ENCODE measurements at regions not wholly inside any gene's neighbourhood (a gene's known extent, or its start where the extent isn't known, plus 50 kb on each side); places are given as distances from the start of the nearest gene placed in this dataset.

DNA sequence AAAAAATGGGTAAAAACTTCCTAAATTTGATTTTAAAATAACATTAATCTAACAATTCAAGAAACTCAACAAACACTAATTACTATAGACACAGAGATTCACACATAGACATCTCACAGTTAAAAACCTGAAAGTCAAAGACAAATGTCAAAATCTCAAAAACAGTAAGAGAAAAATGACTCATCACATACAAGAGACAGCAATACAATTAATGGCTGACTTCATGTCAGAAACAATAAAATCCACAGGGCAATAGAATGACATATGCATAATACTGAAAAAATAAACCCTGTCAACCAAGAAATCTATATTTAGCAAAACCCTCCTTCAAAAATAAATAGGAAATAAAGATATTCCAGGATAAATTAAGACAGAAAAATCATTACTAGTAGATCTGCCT, 200.4 kb downstream of the CEMIP2 start:
- Mint-ChIP-seq H3K36me3 (ENCODE audit: low read depth) (no peaks in the 10 kb centered on the region), H3K4me3 (no peak overlapping the region), H3K9me3 (peaks cover 3% of the 10 kb centered on the region), H3K27me3 (peaks cover 27% of the 10 kb centered on the region), H3K4me1 (ENCODE audit: low read depth) (no peaks in the 10 kb centered on the region), H3K27ac (no peak overlapping the region)
- DNase-seq (no peak), ATAC-seq (ENCODE audit: poor library complexity) (no peak)
- Histone ChIP-seq H3K27ac (ENCODE audit: low read depth in 1 of 2, low read length in 2 of 2) (no peak overlapping the region), H3K4me1 (ENCODE audit: insufficient read depth, low read length) (no peaks in the 10 kb centered on the region), H3K9me3 (ENCODE audit: control insufficient read depth in 1 of 2, insufficient read depth in 1 of 2, low read length in 2 of 2) (no peaks in the 10 kb centered on the region), H3K4me3 (ENCODE audit: low read length) (no peak overlapping the region), H3K36me3 (ENCODE audit: insufficient read depth, low read length) (no peaks in the 10 kb centered on the region), H3K27me3 (ENCODE audit: control insufficient read depth in 1 of 2, insufficient read depth in 2 of 2, low read length in 2 of 2) (peaks cover 0 to 6% of the 10 kb centered on the region in 2 experiments)
- intact Hi-C loops (cut with DNase I, micrococcal nuclease) = no loop called here
- ChIA-PET POLR2A (no interaction called here), CTCF (no interaction called here)
- no peak for TF ChIP-seq CTCF (IDR thresholded peaks at IDR 0.05)

DNA sequence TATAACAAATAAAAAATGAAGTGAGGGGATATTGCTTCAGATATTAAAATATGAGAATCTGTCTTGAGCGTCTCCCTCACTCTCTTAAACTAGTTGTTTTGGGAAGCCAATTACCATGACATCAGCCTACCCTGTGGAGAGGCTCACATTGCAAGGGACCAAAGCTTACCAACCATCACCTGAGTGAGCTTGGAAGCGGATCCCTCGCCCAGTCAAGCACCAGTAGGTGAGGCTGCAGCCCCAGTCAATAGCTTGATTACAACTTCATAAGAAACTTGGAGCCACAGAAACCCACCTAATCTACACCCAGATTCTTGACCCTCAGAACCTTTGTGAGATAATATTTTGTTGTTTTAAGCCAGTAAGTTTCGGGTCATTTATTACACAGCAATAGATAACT, 206.2 kb downstream of the CEMIP2 start:
- TF ChIP-seq CTCF (IDR thresholded peaks at IDR 0.05) = no peak
- H3K4me3 Mint-ChIP-seq = no peak overlapping the region
- CTCF ChIA-PET = no interaction called here
- peaks cover 3% of the 10 kb centered on the region for H3K9me3 Mint-ChIP-seq
- no peak overlapping the region for H3K27ac Mint-ChIP-seq
- no peaks in the 10 kb centered on the region for H3K36me3 Mint-ChIP-seq (ENCODE audit: low read depth)
- no peaks in the 10 kb centered on the region for H3K4me1 Mint-ChIP-seq (ENCODE audit: low read depth)
- peaks cover 6 to 7% of the 10 kb centered on the region in 2 experiments for H3K27me3 ChIP-seq (ENCODE audit: control insufficient read depth in 1 of 2, insufficient read depth in 2 of 2, low read length in 2 of 2)
- ATAC-seq (ENCODE audit: poor library complexity) (no peak), DNase-seq (no peak)
- POLR2A ChIA-PET = no interaction called here
- no peaks in the 10 kb centered on the region for H3K36me3 ChIP-seq (ENCODE audit: insufficient read depth, low read length)
- H3K27ac ChIP-seq (ENCODE audit: low read depth in 1 of 2, low read length in 2 of 2) = no peak overlapping the region
- H3K27me3 Mint-ChIP-seq = peaks cover 60% of the 10 kb centered on the region
- H3K4me3 ChIP-seq (ENCODE audit: low read length) = no peak overlapping the region
- intact Hi-C loops (cut with DNase I, micrococcal nuclease) = no loop called here
- H3K9me3 ChIP-seq (ENCODE audit: control insufficient read depth in 1 of 2, insufficient read depth in 1 of 2, low read length in 2 of 2) = no peaks in the 10 kb centered on the region
- H3K4me1 ChIP-seq (ENCODE audit: insufficient read depth, low read length) = no peaks in the 10 kb centered on the region

DNA sequence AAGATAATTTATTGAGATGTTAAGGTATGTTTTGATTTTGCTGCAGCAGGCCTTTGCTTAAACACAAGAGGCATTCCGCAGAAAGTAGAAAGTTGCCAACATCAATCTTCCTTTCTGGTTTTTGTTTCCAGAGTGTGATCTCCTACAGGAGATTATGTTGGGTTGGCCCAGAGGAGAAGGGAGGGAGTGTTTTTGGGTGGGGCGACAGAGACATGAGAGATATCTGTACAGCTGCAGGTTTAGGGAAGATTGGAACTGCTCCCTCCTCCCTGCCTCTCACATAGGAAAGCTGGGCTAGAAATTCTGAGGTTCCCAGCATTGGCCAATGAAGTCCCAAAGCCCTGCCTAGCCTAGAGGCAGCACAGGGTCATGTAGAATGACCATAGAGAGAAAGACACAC, 211.0 kb downstream of the CEMIP2 start:
- Mint-ChIP-seq H3K4me3 (no peak overlapping the region), H3K4me1 (ENCODE audit: low read depth) (no peaks in the 10 kb centered on the region), H3K36me3 (ENCODE audit: low read depth) (no peaks in the 10 kb centered on the region), H3K27ac (no peak overlapping the region), H3K27me3 (peaks cover 57% of the 10 kb centered on the region), H3K9me3 (no peaks in the 10 kb centered on the region)
- CTCF ChIA-PET = interaction anchor here (1.5 to 1.9 kb wide), 2 partner anchors 11 to 12 kb away, joined by 3 to 5 read pairs; no protein-coding TSS in a partner anchor
- Histone ChIP-seq H3K9me3 (ENCODE audit: control insufficient read depth in 1 of 2, insufficient read depth in 1 of 2, low read length in 2 of 2) (no peaks in the 10 kb centered on the region), H3K27ac (ENCODE audit: low read depth in 1 of 2, low read length in 2 of 2) (no peak overlapping the region), H3K36me3 (ENCODE audit: insufficient read depth, low read length) (no peaks in the 10 kb centered on the region), H3K4me1 (ENCODE audit: insufficient read depth, low read length) (no peaks in the 10 kb centered on the region), H3K27me3 (ENCODE audit: control insufficient read depth in 1 of 2, insufficient read depth in 2 of 2, low read length in 2 of 2) (peaks cover 9 to 10% of the 10 kb centered on the region in 2 experiments), H3K4me3 (ENCODE audit: low read length) (no peak overlapping the region)
- DNase-seq = no peak
- no peak for ATAC-seq (ENCODE audit: poor library complexity)
- no peak for TF ChIP-seq CTCF (IDR thresholded peaks at IDR 0.05)
- POLR2A ChIA-PET = interaction anchor here (0.6 kb wide), 1 partner anchor 430 kb away, joined by 4 read pairs; no protein-coding TSS in a partner anchor
- intact Hi-C loops (cut with DNase I, micrococcal nuclease) = no loop called here

All from CD4-positive, alpha-beta T cell (primary cell).